Small intestine (tissue), 7 donors: ENCODE measurements at regions not wholly inside any gene's neighbourhood (a gene's known extent, or its start where the extent isn't known, plus 50 kb on each side); places are given as distances from the start of the nearest gene placed in this dataset.

ENCODE experiments used
- DNase-seq, 2 donors: peaks; one replicate each; pipeline versions ENCODE4 v3.0.0 to v3.0.0-alpha.2; 2013
- FAIRE-seq: peaks from 2 replicates; lab custom pipeline; 2012; peaks lifted over from hg19 to GRCh38; lab: Jason Lieb, UNC
- H3K27ac ChIP-seq, 3 donors: one replicate each; pipeline ENCODE4 v1.5.1; 2013; ENCODE audit warnings: low read length in 2 of 3, mild to moderate bottlenecking in 2 of 3, control low read depth in 1 of 3, inconsistent platforms in 1 of 3, low read depth in 1 of 3, moderate library complexity in 1 of 3
- H3K27me3 ChIP-seq, 3 donors: one replicate each; pipeline ENCODE4 v1.6.1; 2013; ENCODE audit warnings: low read length in 3 of 3, inconsistent platforms in 1 of 3; ENCODE audit not compliant: control insufficient read depth in 3 of 3, insufficient read depth in 3 of 3
- H3K36me3 ChIP-seq, 3 donors: one replicate each; pipeline ENCODE4 v1.6.1; 2013; ENCODE audit warnings: low read length in 3 of 3, inconsistent platforms in 1 of 3, low read depth in 1 of 3, mild to moderate bottlenecking in 1 of 3, moderate library complexity in 1 of 3; ENCODE audit not compliant: control insufficient read depth in 3 of 3, insufficient read depth in 2 of 3
- H3K4me1 ChIP-seq, 3 donors: one replicate each; pipeline ENCODE4 v1.6.1; 2013; ENCODE audit warnings: low read length in 2 of 3, inconsistent platforms in 1 of 3, low read depth in 1 of 3, mild to moderate bottlenecking in 1 of 3, moderate library complexity in 1 of 3; ENCODE audit not compliant: control insufficient read depth in 3 of 3, insufficient read depth in 2 of 3
- H3K4me3 ChIP-seq, 3 donors: one replicate each; pipeline ENCODE4 v1.5.1; 2013; ENCODE audit warnings: low read length in 3 of 3, control low read depth in 1 of 3, inconsistent platforms in 1 of 3, low read depth in 1 of 3, mild to moderate bottlenecking in 1 of 3, moderate library complexity in 1 of 3
- H3K9me3 ChIP-seq, 2 donors: one replicate each; pipeline ENCODE4 v1.6.1; 2013; ENCODE audit warnings: low read depth in 1 of 2, low read length in 1 of 2; ENCODE audit not compliant: control insufficient read depth in 2 of 2, insufficient read depth in 1 of 2
- WGBS, 3 donors: extraction: QIAGEN DNeasy Blood & Tissue Kit; methylation state at CpG; one replicate each; pipeline ENCODE4 v1.1.7; 2013; 5-methylcytosine and 5-hydroxymethylcytosine counted together
- donor health status: healthy with polysubstance abuse.
- donor health status: control.
- donor health status: control.
- donor health status: Bipolar disorder and iron deficiency.
- donor health status: healthy.

GRCh38 chr20:19850198-19850533 is 92.1 kb downstream of the RIN2 start:
- Histone ChIP-seq H3K36me3 (no peaks in the 10 kb centered on the region), H3K4me1 (peaks cover 0 to 14% (median 3%) of the 10 kb centered on the region in 3 donors), H3K9me3 (no peaks in the 10 kb centered on the region), H3K4me3 (no peak overlapping the region), H3K27me3 (no peaks in the 10 kb centered on the region), H3K27ac (peak overlapping the region in 1 of 3 donors; percentile 16)
- 44 to 56% (median 48%) methylated on average over 4 of the region's 4 CpGs for WGBS, 3 donors
- FAIRE-seq (no peak), DNase-seq (peak in 1 of 2 donors; percentile 28)

GRCh38 chr20:19851861-19852260 is 93.8 kb downstream of the RIN2 start:
- WGBS, 3 donors, result 61 to 71% (median 69%) methylated on average over 7 of the region's 7 CpGs
- Histone ChIP-seq H3K27me3 (no peaks in the 10 kb centered on the region), H3K27ac (no peak overlapping the region), H3K9me3 (no peaks in the 10 kb centered on the region), H3K4me3 (no peak overlapping the region), H3K36me3 (no peaks in the 10 kb centered on the region), H3K4me1 (peaks cover 0 to 14% (median 3%) of the 10 kb centered on the region in 3 donors)
- no peak for DNase-seq
- FAIRE-seq, result no peak

GRCh38 chr20:19855416-19855815 is 97.4 kb downstream of the RIN2 start:
- Histone ChIP-seq H3K27me3 (no peaks in the 10 kb centered on the region), H3K4me3 (no peak overlapping the region), H3K9me3 (peaks cover 0 to 3% of the 10 kb centered on the region in 2 donors), H3K27ac (no peak overlapping the region), H3K36me3 (no peaks in the 10 kb centered on the region), H3K4me1 (peaks cover 0 to 12% (median 2%) of the 10 kb centered on the region in 3 donors)
- no peak for DNase-seq
- WGBS, 3 donors, result 96 to 98% (median 97%) methylated on average over 3 of the region's 3 CpGs
- FAIRE-seq, result no peak

GRCh38 chr20:19858466-19859371 is 100.7 kb downstream of the RIN2 start:
- FAIRE-seq (no peak), DNase-seq (no peak)
- no peaks in the 10 kb centered on the region for H3K36me3 ChIP-seq
- peak overlapping the region in 1 of 3 donors; percentile 71 for H3K27ac ChIP-seq
- H3K4me3 ChIP-seq, result no peak overlapping the region
- peaks cover 0 to 3% of the 10 kb centered on the region in 2 donors for H3K9me3 ChIP-seq
- peaks cover 0 to 24% (median 2%) of the 10 kb centered on the region in 3 donors for H3K4me1 ChIP-seq
- 70 to 85% (median 84%) methylated on average over 9 of the region's 9 CpGs for WGBS, 3 donors
- H3K27me3 ChIP-seq, result no peaks in the 10 kb centered on the region

- DNase-seq (no peak), FAIRE-seq (no peak)
- WGBS, 3 donors, result 91 to 96% (median 92%) methylated on average over 3 of the region's 3 CpGs
These were observed 101.4 kb downstream of the RIN2 start for GRCh38 chr20:19859444-19859843.

GRCh38 chr20:19860737-19861136 is 102.7 kb downstream of the RIN2 start:
- 11 to 53% (median 24%) methylated on average over 2 of the region's 2 CpGs for WGBS, 3 donors
- DNase-seq (peak; percentile 87 to 91), FAIRE-seq (no peak)
- Histone ChIP-seq H3K27ac (peak overlapping the region; percentile 54 to 87 (median 82)), H3K9me3 (peaks cover 0 to 3% of the 10 kb centered on the region in 2 donors), H3K36me3 (no peaks in the 10 kb centered on the region), H3K27me3 (no peaks in the 10 kb centered on the region), H3K4me1 (peaks cover 0 to 24% (median 2%) of the 10 kb centered on the region in 3 donors), H3K4me3 (no peak overlapping the region)

More at GRCh38 chr20:19859444-19859843, 101.4 kb downstream of the RIN2 start:
- H3K4me1 ChIP-seq, result peaks cover 0 to 24% (median 2%) of the 10 kb centered on the region in 3 donors
- H3K4me3 ChIP-seq, result no peak overlapping the region
- H3K9me3 ChIP-seq, result peaks cover 0 to 3% of the 10 kb centered on the region in 2 donors
- H3K27ac ChIP-seq, result no peak overlapping the region
- no peaks in the 10 kb centered on the region for H3K27me3 ChIP-seq
- no peaks in the 10 kb centered on the region for H3K36me3 ChIP-seq

- DNase-seq (peak in 1 of 2 donors; percentile 56), FAIRE-seq (no peak)
- Histone ChIP-seq H3K4me3 (no peak overlapping the region), H3K27ac (peak overlapping the region; percentile 51 to 82 (median 79)), H3K4me1 (peaks cover 0 to 24% (median 2%) of the 10 kb centered on the region in 3 donors), H3K9me3 (peaks cover 0 to 7% of the 10 kb centered on the region in 2 donors), H3K36me3 (no peaks in the 10 kb centered on the region), H3K27me3 (no peaks in the 10 kb centered on the region)
- WGBS, 3 donors, result 45 to 71% (median 46%) methylated on average over 6 of the region's 6 CpGs
These were observed 103.2 kb downstream of the RIN2 start for GRCh38 chr20:19861147-19861759.

- 63 to 81% (median 77%) methylated on average over 3 of the region's 3 CpGs for WGBS, 3 donors
- DNase-seq (no peak), FAIRE-seq (no peak)
- H3K4me1 ChIP-seq, result peaks cover 0 to 34% (median 2%) of the 10 kb centered on the region in 3 donors
- no peak overlapping the region for H3K27ac ChIP-seq
- H3K36me3 ChIP-seq, result no peaks in the 10 kb centered on the region
- H3K4me3 ChIP-seq, result no peak overlapping the region
- H3K9me3 ChIP-seq, result peaks cover 0 to 14% of the 10 kb centered on the region in 2 donors
- no peaks in the 10 kb centered on the region for H3K27me3 ChIP-seq
These were observed 106.1 kb downstream of the RIN2 start for GRCh38 chr20:19864130-19864529.
